ENCODE measurements at regions not wholly inside any gene's neighbourhood (a gene's known extent, or its start where the extent isn't known, plus 50 kb on each side); places are given as distances from the start of the nearest gene placed in this dataset.
"Not testable (repeated sequence)": the region's sequence is repeated elsewhere in the genome, so short reads cannot be mapped to it uniquely, and the experiment has no call there.

- no peak for DNase-seq (ENCODE audit: low read depth in 4 of 4, low spot score in 3 of 4)
These were observed 430.5 kb downstream of the MRPL39 start for GRCh38 chr21:25176637-25177412.

- no peak for DNase-seq (ENCODE audit: low read depth in 4 of 4, low spot score in 3 of 4)
These were observed 431.3 kb downstream of the MRPL39 start for GRCh38 chr21:25175938-25176337.

- DNase-seq (ENCODE audit: low read depth in 4 of 4, low spot score in 3 of 4), result no peak
These were observed 435.8 kb downstream of the MRPL39 start for GRCh38 chr21:25171438-25171837.

GRCh38 chr21:25170681-25171080, 436.6 kb downstream of the MRPL39 start:
- no peak for DNase-seq (ENCODE audit: low read depth in 4 of 4, low spot score in 3 of 4)

- no peak for DNase-seq (ENCODE audit: low read depth in 4 of 4, low spot score in 3 of 4)
These were observed 437.9 kb downstream of the MRPL39 start for GRCh38 chr21:25169370-25169769.

- DNase-seq (ENCODE audit: low read depth in 4 of 4, low spot score in 3 of 4), result not testable (repeated sequence)
These were observed 440.4 kb downstream of the MRPL39 start for GRCh38 chr21:25166904-25167303.

- no peak for DNase-seq (ENCODE audit: low read depth in 4 of 4, low spot score in 3 of 4)
These were observed 445.7 kb downstream of the MRPL39 start for GRCh38 chr21:25161571-25161970.

GRCh38 chr21:25155020-25155419, 452.3 kb downstream of the MRPL39 start:
- not testable (repeated sequence) for DNase-seq (ENCODE audit: low read depth in 4 of 4, low spot score in 3 of 4)

GRCh38 chr21:25149022-25149421, 458.3 kb downstream of the MRPL39 start:
- DNase-seq (ENCODE audit: low read depth in 4 of 4, low spot score in 3 of 4), result no peak

- DNase-seq (ENCODE audit: low read depth in 4 of 4, low spot score in 3 of 4), result no peak
These were observed 467.9 kb downstream of the MRPL39 start for GRCh38 chr21:25139414-25139813.

GRCh38 chr21:25133939-25134338, 473.3 kb downstream of the MRPL39 start:
- DNase-seq (ENCODE audit: low read depth in 4 of 4, low spot score in 3 of 4), result no peak

GRCh38 chr21:25127811-25128210, 479.5 kb downstream of the MRPL39 start:
- no peak for DNase-seq (ENCODE audit: low read depth in 4 of 4, low spot score in 3 of 4)

- no peak for DNase-seq (ENCODE audit: low read depth in 4 of 4, low spot score in 3 of 4)
These were observed 480.3 kb downstream of the MRPL39 start for GRCh38 chr21:25127007-25127406.

- no peak for DNase-seq (ENCODE audit: low read depth in 4 of 4, low spot score in 3 of 4)
These were observed 480.7 kb downstream of the MRPL39 start for GRCh38 chr21:25126564-25126963.

GRCh38 chr21:25118648-25119047, 488.6 kb downstream of the MRPL39 start:
- no peak for DNase-seq (ENCODE audit: low read depth in 4 of 4, low spot score in 3 of 4)

- no peak for DNase-seq (ENCODE audit: low read depth in 4 of 4, low spot score in 3 of 4)
These were observed 492.3 kb downstream of the MRPL39 start for GRCh38 chr21:25115021-25115420.

GRCh38 chr21:25107708-25108107, 499.6 kb downstream of the MRPL39 start:
- DNase-seq (ENCODE audit: low read depth in 4 of 4, low spot score in 3 of 4), result no peak

- DNase-seq (ENCODE audit: low read depth in 4 of 4, low spot score in 3 of 4), result no peak
These were observed 503.6 kb downstream of the MRPL39 start for GRCh38 chr21:25103500-25104207.

- no peak for DNase-seq (ENCODE audit: low read depth in 4 of 4, low spot score in 3 of 4)
These were observed 509.6 kb downstream of the MRPL39 start for GRCh38 chr21:25097648-25098047.

- DNase-seq (ENCODE audit: low read depth in 4 of 4, low spot score in 3 of 4), result no peak
These were observed 512.6 kb downstream of the MRPL39 start for GRCh38 chr21:25094695-25095094.

- DNase-seq (ENCODE audit: low read depth in 4 of 4, low spot score in 3 of 4), result no peak
These were observed 514.8 kb downstream of the MRPL39 start for GRCh38 chr21:25092441-25093011.

GRCh38 chr21:25081096-25081495, 526.2 kb downstream of the MRPL39 start:
- DNase-seq (ENCODE audit: low read depth in 4 of 4, low spot score in 3 of 4), result no peak
